ENCODE measurements at regions not wholly inside any gene's neighbourhood (a gene's known extent, or its start where the extent isn't known, plus 50 kb on each side); places are given as distances from the start of the nearest gene placed in this dataset.

DNA sequence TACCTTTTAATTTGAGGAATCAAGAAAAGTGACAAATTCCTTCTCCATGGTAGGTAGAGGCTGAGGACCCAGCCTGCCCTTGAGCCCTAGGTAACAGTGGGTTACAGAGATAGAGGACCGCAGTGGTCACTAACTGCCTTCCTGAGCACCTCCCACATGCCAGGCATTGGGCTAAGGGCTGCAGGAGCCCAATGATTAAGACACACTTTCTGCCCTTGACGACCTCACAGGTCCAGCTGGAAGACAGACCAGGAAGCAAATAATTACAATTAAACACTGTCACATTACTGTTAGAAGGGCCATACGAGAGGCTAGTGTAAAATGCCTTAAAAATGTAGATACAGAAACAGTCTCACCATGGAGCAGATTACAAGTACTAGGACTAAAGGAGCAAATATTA lies 156.8 kb upstream of the NFE2L3 start:
- H3K27me3 ChIP-seq (replicated peaks; ENCODE audit: insufficient read depth, low read depth, low read length, poor library complexity) = no peaks in the 10 kb centered on the region
- no TSS peak for BruUV-seq (replicated peaks)
- intact Hi-C loops (cut with micrococcal nuclease; ENCODE audit: unreplicated experiment) = no loop called here
- TF ChIP-seq, protein P1, sequence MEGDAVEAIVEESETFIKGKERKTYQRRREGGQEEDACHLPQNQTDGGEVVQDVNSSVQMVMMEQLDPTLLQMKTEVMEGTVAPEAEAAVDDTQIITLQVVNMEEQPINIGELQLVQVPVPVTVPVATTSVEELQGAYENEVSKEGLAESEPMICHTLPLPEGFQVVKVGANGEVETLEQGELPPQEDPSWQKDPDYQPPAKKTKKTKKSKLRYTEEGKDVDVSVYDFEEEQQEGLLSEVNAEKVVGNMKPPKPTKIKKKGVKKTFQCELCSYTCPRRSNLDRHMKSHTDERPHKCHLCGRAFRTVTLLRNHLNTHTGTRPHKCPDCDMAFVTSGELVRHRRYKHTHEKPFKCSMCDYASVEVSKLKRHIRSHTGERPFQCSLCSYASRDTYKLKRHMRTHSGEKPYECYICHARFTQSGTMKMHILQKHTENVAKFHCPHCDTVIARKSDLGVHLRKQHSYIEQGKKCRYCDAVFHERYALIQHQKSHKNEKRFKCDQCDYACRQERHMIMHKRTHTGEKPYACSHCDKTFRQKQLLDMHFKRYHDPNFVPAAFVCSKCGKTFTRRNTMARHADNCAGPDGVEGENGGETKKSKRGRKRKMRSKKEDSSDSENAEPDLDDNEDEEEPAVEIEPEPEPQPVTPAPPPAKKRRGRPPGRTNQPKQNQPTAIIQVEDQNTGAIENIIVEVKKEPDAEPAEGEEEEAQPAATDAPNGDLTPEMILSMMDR (conservative IDR thresholded peaks at IDR 0.05; ENCODE audit: low read depth, low read length) = no peak
- TF ChIP-seq EZH2 (IDR thresholded peaks at IDR 0.05; ENCODE audit: borderline replicate concordance, low read depth, low read length, poor library complexity, severe bottlenecking) = no peak
- H3K4me1 ChIP-seq (ENCODE audit: insufficient read depth, low read length, poor library complexity, severe bottlenecking) = no peaks in the 10 kb centered on the region
- H3K4me3 ChIP-seq (ENCODE audit: low read depth, low read length, poor library complexity, severe bottlenecking) = no peak overlapping the region
- no peaks in the 10 kb centered on the region for H3K36me3 ChIP-seq (ENCODE audit: insufficient read depth, low read length, poor library complexity, severe bottlenecking)
- POLR2A ChIA-PET (ENCODE audit: low non-redundant PET) = no interaction called here
- no peaks in the 10 kb centered on the region for H3K9me3 ChIP-seq (ENCODE audit: low read depth, low read length, poor library complexity, severe bottlenecking)
- H3K27ac ChIP-seq (ENCODE audit: low read depth, low read length, poor library complexity, severe bottlenecking) = no peak overlapping the region
- CTCF ChIA-PET = no interaction called here
- no peak for DNase-seq (ENCODE audit: low spot score)

DNA sequence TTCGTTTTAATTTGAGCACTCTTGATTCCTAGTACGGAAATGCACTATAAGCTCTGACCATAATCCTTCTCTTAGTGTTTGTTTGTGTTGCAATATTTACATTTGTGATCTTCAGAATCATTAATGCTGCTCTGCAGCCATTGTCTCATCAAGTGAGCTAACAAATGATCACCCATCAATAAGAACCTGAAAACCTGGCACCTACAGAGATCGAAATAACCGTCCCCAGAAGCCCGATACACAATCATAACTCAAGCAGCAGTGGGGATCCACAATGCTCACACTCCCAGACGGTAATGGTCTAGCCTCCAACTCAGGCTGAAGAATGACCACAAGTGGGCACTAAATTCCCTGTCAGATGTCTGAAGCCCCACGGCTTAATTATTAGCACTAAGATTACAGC lies 156.0 kb upstream of the NFE2L3 start:
- no peaks in the 10 kb centered on the region for H3K36me3 ChIP-seq (ENCODE audit: insufficient read depth, low read length, poor library complexity, severe bottlenecking)
- CTCF ChIA-PET = no interaction called here
- no peak overlapping the region for H3K27ac ChIP-seq (ENCODE audit: low read depth, low read length, poor library complexity, severe bottlenecking)
- H3K9me3 ChIP-seq (ENCODE audit: low read depth, low read length, poor library complexity, severe bottlenecking) = no peaks in the 10 kb centered on the region
- H3K4me1 ChIP-seq (ENCODE audit: insufficient read depth, low read length, poor library complexity, severe bottlenecking) = no peaks in the 10 kb centered on the region
- POLR2A ChIA-PET (ENCODE audit: low non-redundant PET) = no interaction called here
- BruUV-seq (replicated peaks) = no TSS peak
- DNase-seq (ENCODE audit: low spot score) = no peak
- H3K27me3 ChIP-seq (replicated peaks; ENCODE audit: insufficient read depth, low read depth, low read length, poor library complexity) = no peaks in the 10 kb centered on the region
- H3K4me3 ChIP-seq (ENCODE audit: low read depth, low read length, poor library complexity, severe bottlenecking) = no peak overlapping the region
- intact Hi-C loops (cut with micrococcal nuclease; ENCODE audit: unreplicated experiment) = no loop called here
- no peak for TF ChIP-seq EZH2 (IDR thresholded peaks at IDR 0.05; ENCODE audit: borderline replicate concordance, low read depth, low read length, poor library complexity, severe bottlenecking)
- TF ChIP-seq, protein P1 (conservative IDR thresholded peaks at IDR 0.05; ENCODE audit: low read depth, low read length) = peak; percentile 25; the same call in 1 of the 2 replicates

DNA sequence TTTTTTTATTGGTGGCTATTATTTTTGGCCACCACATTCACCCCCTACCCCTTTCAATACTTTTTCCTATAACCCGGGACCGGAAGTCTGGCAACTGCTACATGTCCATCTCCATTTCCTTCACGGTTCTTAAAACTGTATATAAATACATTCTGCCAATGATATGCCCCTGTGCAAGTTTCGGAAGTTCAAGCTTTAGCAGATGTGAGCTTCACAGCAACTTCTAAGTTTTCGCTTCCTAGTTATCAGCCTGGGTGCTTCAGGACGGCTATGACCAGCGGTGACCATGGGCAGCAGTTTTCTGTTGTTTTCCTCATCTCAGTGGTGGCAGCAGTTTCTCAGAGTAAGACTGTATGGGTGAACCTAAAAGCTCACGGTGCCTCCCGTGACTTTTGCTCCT lies 153.5 kb upstream of the NFE2L3 start:
- intact Hi-C loops (cut with micrococcal nuclease; ENCODE audit: unreplicated experiment) = no loop called here
- no peak for TF ChIP-seq EZH2 (IDR thresholded peaks at IDR 0.05; ENCODE audit: borderline replicate concordance, low read depth, low read length, poor library complexity, severe bottlenecking)
- TF ChIP-seq, protein P1 (conservative IDR thresholded peaks at IDR 0.05; ENCODE audit: low read depth, low read length) = no peak
- no peak for DNase-seq (ENCODE audit: low spot score)
- BruUV-seq (replicated peaks) = no TSS peak
- ChIA-PET CTCF (no interaction called here), POLR2A (ENCODE audit: low non-redundant PET) (no interaction called here)
- Histone ChIP-seq H3K4me1 (ENCODE audit: insufficient read depth, low read length, poor library complexity, severe bottlenecking) (no peaks in the 10 kb centered on the region), H3K9me3 (ENCODE audit: low read depth, low read length, poor library complexity, severe bottlenecking) (no peaks in the 10 kb centered on the region), H3K36me3 (ENCODE audit: insufficient read depth, low read length, poor library complexity, severe bottlenecking) (no peaks in the 10 kb centered on the region), H3K4me3 (ENCODE audit: low read depth, low read length, poor library complexity, severe bottlenecking) (no peak overlapping the region), H3K27ac (ENCODE audit: low read depth, low read length, poor library complexity, severe bottlenecking) (no peak overlapping the region), H3K27me3 (replicated peaks; ENCODE audit: insufficient read depth, low read depth, low read length, poor library complexity) (no peaks in the 10 kb centered on the region)
